SU-DHL-6 (cell line): ENCODE measurements at regions not wholly inside any gene's neighbourhood (a gene's known extent, or its start where the extent isn't known, plus 50 kb on each side); places are given as distances from the start of the nearest gene placed in this dataset.

Experiments
- CTCF ChIP-seq: fragments of 200-600 bp; sonication (generic); IDR thresholded peaks from one replicate; pipeline ENCODE4 v1.5.1; 2017; ENCODE audit warnings: antibody characterized with exemption, mild to moderate bottlenecking, low read length, moderate library complexity; ENCODE audit not compliant: insufficient read depth, poor library complexity, severe bottlenecking
- EZH2phosphoT487 ChIP-seq: fragments of 200-600 bp; sonication (generic), shearing (Covaris generic); conservative IDR thresholded peaks from 2 replicates; pipeline ENCODE4 v1.6.1; 2018; ENCODE audit warnings: mild to moderate bottlenecking, antibody characterized with exemption, low read length, moderate library complexity, mixed read lengths

GRCh38 chr10:78359640-78360091 lies 326.0 kb downstream of the RPS24 start:
- TF ChIP-seq EZH2phosphoT487, result no peak
- no peak for TF ChIP-seq CTCF
